OCI-LY3 (cell line): ENCODE measurements at regions not wholly inside any gene's neighbourhood (a gene's known extent, or its start where the extent isn't known, plus 50 kb on each side); places are given as distances from the start of the nearest gene placed in this dataset.

Source experiments
- H2AFZ ChIP-seq: fragments of 200-600, 300-600 bp; shearing (Covaris generic); 2 replicates; pipeline ENCODE4 v1.6.0; 2014; ENCODE audit warnings: antibody characterized with exemption, low read depth, low read length
- H3K27ac ChIP-seq: fragments of 200-600, 300-600 bp; sonication (generic); 2 replicates; pipeline ENCODE4 v1.5.1; 2014; ENCODE audit warnings: mild to moderate bottlenecking, low read length, moderate library complexity, mixed read lengths
- H3K27me3 ChIP-seq: fragments of 200-600, 300-600 bp; sonication (generic); 2 replicates; pipeline ENCODE4 v1.6.1; 2014; ENCODE audit warnings: low read depth, low read length, mixed read lengths
- H3K36me3 ChIP-seq: fragments of 200-600, 300-600 bp; sonication (generic); replicated peaks from 2 replicates; pipeline ENCODE3; 2014; ENCODE audit warnings: low read depth, low read length, mixed read lengths
- H3K4me1 ChIP-seq: fragments of 300-600, 200-600 bp; sonication (generic); 2 replicates; pipeline ENCODE4 v1.6.1; 2014; ENCODE audit warnings: low read length, mixed read lengths
- H3K4me2 ChIP-seq: fragments of 200-600, 300-600 bp; sonication (generic); 2 replicates; pipeline ENCODE4 v1.6.1; 2014; ENCODE audit warnings: low read length, mixed read lengths
- H3K4me3 ChIP-seq: fragments of 300-600, 200-600 bp; sonication (generic); 2 replicates; pipeline ENCODE4 v1.5.1; 2014; ENCODE audit warnings: antibody characterized with exemption, mild to moderate bottlenecking, low read length, moderate library complexity
- H3K79me2 ChIP-seq: fragments of 300-600, 200-600 bp; shearing (Covaris generic); 2 replicates; pipeline ENCODE4 v1.6.1; 2014; ENCODE audit warnings: mild to moderate bottlenecking, low read length, mixed read lengths
- H3K9ac ChIP-seq: fragments of 300-600, 200-600 bp; shearing (Covaris generic); 2 replicates; pipeline ENCODE4 v1.6.0; 2014; ENCODE audit warnings: mild to moderate bottlenecking, low read length, moderate library complexity
- H3K9me3 ChIP-seq: fragments of 200-600, 300-600 bp; shearing (Covaris generic); 2 replicates; pipeline ENCODE4 v1.6.1; 2014; ENCODE audit warnings: low read length, mixed read lengths; ENCODE audit not compliant: insufficient read depth
- H4K20me1 ChIP-seq: fragments of 200-600, 300-600 bp; sonication (generic); 2 replicates; pipeline ENCODE4 v1.6.1; 2016; ENCODE audit warnings: low read length, mixed read lengths; ENCODE audit not compliant: insufficient read depth
- CTCF ChIP-seq: fragments of 200-600, 300-600 bp; sonication (generic); IDR thresholded peaks from 2 replicates; pipeline ENCODE4 v1.5.1; 2014; ENCODE audit warnings: antibody characterized with exemption, low read length, low read depth
- EZH2phosphoT487 ChIP-seq: fragments of 200-600 bp; shearing (Covaris generic); IDR thresholded peaks from 2 replicates; pipeline ENCODE4 v1.6.1; 2018; ENCODE audit warnings: antibody characterized with exemption, mixed run types, low read depth

DNA sequence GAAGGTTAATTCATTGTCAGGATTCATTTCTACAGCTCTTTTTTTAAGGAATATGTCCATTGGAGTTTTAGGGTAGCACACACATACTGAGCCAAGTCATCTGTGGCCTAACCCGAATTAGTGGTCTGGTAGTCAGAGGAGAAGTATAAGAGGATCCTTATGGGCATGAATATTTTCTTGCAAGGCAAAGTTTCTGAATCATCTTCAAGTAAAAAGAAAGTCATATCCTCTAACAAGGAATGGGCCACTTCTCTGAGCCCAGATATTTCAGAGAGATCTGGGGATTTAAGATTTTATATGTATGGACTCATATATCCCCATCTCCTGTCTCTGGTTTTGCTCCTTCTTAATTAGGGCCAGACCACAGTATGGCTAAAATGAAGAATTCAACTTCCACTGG is 99.2 kb upstream of the CDH8 start:
- Histone ChIP-seq H3K79me2 (no peaks in the 10 kb centered on the region), H2AFZ (no peak overlapping the region), H3K36me3 (no peaks in the 10 kb centered on the region), H3K4me3 (no peak overlapping the region), H3K4me1 (no peaks in the 10 kb centered on the region), H3K9me3 (no peaks in the 10 kb centered on the region), H3K4me2 (no peak overlapping the region), H3K27ac (no peak overlapping the region), H3K9ac (no peak overlapping the region), H3K27me3 (no peaks in the 10 kb centered on the region), H4K20me1 (no peaks in the 10 kb centered on the region)
- no peak for TF ChIP-seq CTCF
- no peak for TF ChIP-seq EZH2phosphoT487

- Histone ChIP-seq H3K79me2 (no peaks in the 10 kb centered on the region), H4K20me1 (no peaks in the 10 kb centered on the region), H3K4me3 (no peak overlapping the region), H3K27me3 (no peaks in the 10 kb centered on the region), H2AFZ (no peak overlapping the region), H3K9me3 (no peaks in the 10 kb centered on the region), H3K9ac (no peak overlapping the region), H3K27ac (no peak overlapping the region), H3K4me2 (no peak overlapping the region), H3K4me1 (no peaks in the 10 kb centered on the region), H3K36me3 (no peaks in the 10 kb centered on the region)
- TF ChIP-seq EZH2phosphoT487 (no peak), CTCF (no peak)
Observed at GRCh38 chr16:62130101-62130500, 93.9 kb upstream of the CDH8 start.

GRCh38 chr16:62105244-62105643 is 69.0 kb upstream of the CDH8 start:
- H3K4me3 ChIP-seq, result no peak overlapping the region
- no peaks in the 10 kb centered on the region for H3K9me3 ChIP-seq
- no peak overlapping the region for H3K9ac ChIP-seq
- H3K36me3 ChIP-seq, result no peaks in the 10 kb centered on the region
- TF ChIP-seq CTCF (no peak), EZH2phosphoT487 (no peak)
- no peaks in the 10 kb centered on the region for H4K20me1 ChIP-seq
- H3K27me3 ChIP-seq, result no peaks in the 10 kb centered on the region
- no peaks in the 10 kb centered on the region for H3K4me1 ChIP-seq
- H3K27ac ChIP-seq, result no peak overlapping the region
- no peak overlapping the region for H3K4me2 ChIP-seq
- no peak overlapping the region for H2AFZ ChIP-seq
- H3K79me2 ChIP-seq, result no peaks in the 10 kb centered on the region

DNA sequence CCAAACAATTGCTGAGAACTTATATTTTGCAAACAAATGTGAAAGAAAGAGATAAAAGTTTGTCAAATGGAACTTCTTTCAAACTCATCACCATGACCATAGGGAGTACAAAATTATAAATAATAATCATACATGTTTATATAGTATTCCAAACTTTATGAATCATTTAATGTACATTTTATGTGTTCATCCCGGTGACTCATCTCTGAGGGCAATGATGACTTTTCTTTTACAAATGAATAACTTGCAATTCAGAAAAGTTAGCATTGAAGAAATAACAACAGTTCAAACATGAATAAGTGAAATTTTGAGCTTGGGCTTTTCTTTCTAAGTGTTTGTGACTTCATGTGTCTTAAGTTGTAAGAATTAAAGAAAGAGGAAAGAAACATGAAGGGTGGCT is 66.3 kb upstream of the CDH8 start:
- H3K27ac ChIP-seq, result no peak overlapping the region
- H3K79me2 ChIP-seq, result no peaks in the 10 kb centered on the region
- H4K20me1 ChIP-seq, result no peaks in the 10 kb centered on the region
- H3K4me1 ChIP-seq, result no peaks in the 10 kb centered on the region
- H3K27me3 ChIP-seq, result no peaks in the 10 kb centered on the region
- no peak overlapping the region for H3K4me2 ChIP-seq
- no peak overlapping the region for H3K4me3 ChIP-seq
- no peaks in the 10 kb centered on the region for H3K9me3 ChIP-seq
- TF ChIP-seq EZH2phosphoT487, result no peak
- TF ChIP-seq CTCF, result no peak
- H2AFZ ChIP-seq, result no peak overlapping the region
- no peaks in the 10 kb centered on the region for H3K36me3 ChIP-seq
- no peak overlapping the region for H3K9ac ChIP-seq
